Muscle of leg (tissue), 3 donors: ENCODE measurements at regions not wholly inside any gene's neighbourhood (a gene's known extent, or its start where the extent isn't known, plus 50 kb on each side); places are given as distances from the start of the nearest gene placed in this dataset.
A peak's percentile ranks its signal among the peaks of the same experiment; 100 is the strongest.

ENCODE experiments used
- DNase-seq: peaks from one replicate; pipeline ENCODE4 v3.0.0; 2013
- H3K27ac ChIP-seq: one replicate; pipeline ENCODE4 v1.5.1; 2013; ENCODE audit warnings: mild to moderate bottlenecking, low read length, control low read depth
- H3K27me3 ChIP-seq: one replicate; pipeline ENCODE4 v1.6.1; 2013; ENCODE audit warnings: low read length; ENCODE audit not compliant: control insufficient read depth, insufficient read depth
- H3K36me3 ChIP-seq: one replicate; pipeline ENCODE4 v1.6.1; 2013; ENCODE audit warnings: low read length; ENCODE audit not compliant: control insufficient read depth, insufficient read depth
- H3K4me1 ChIP-seq: one replicate; pipeline ENCODE4 v1.6.1; 2013; ENCODE audit warnings: low read length; ENCODE audit not compliant: control insufficient read depth, insufficient read depth
- H3K4me3 ChIP-seq: one replicate; pipeline ENCODE4 v1.5.1; 2013; ENCODE audit warnings: low read length, control low read depth
- H3K9me3 ChIP-seq: replicated peaks from 2 replicates; pipeline ENCODE4 v1.6.1; 2013; ENCODE audit warnings: low read depth, low read length; ENCODE audit not compliant: control insufficient read depth
- WGBS: methylation state at CpG from one replicate; pipeline ENCODE4 v1.1.5; 2013; ENCODE audit warnings: missing lambda C conversion rate; ENCODE audit not compliant: insufficient coverage; 5-methylcytosine and 5-hydroxymethylcytosine counted together

GRCh38 chr21:19853709-19854575 is 1144.3 kb upstream of the NCAM2 start:
- 81% methylated on average over 16 of the region's 22 CpGs for WGBS
- Histone ChIP-seq H3K9me3 (no peaks in the 10 kb centered on the region), H3K27ac (no peak overlapping the region), H3K36me3 (no peaks in the 10 kb centered on the region), H3K4me3 (no peak overlapping the region), H3K4me1 (peaks cover 3% of the 10 kb centered on the region), H3K27me3 (no peaks in the 10 kb centered on the region)
- peak; percentile 50 for DNase-seq

GRCh38 chr21:19855522-19855921 is 1142.7 kb upstream of the NCAM2 start:
- Histone ChIP-seq H3K9me3 (no peaks in the 10 kb centered on the region), H3K4me3 (no peak overlapping the region), H3K36me3 (no peaks in the 10 kb centered on the region), H3K4me1 (peaks cover 3% of the 10 kb centered on the region), H3K27ac (no peak overlapping the region), H3K27me3 (no peaks in the 10 kb centered on the region)
- 93% methylated on average over 3 of the region's 3 CpGs for WGBS
- no peak for DNase-seq

DNA sequence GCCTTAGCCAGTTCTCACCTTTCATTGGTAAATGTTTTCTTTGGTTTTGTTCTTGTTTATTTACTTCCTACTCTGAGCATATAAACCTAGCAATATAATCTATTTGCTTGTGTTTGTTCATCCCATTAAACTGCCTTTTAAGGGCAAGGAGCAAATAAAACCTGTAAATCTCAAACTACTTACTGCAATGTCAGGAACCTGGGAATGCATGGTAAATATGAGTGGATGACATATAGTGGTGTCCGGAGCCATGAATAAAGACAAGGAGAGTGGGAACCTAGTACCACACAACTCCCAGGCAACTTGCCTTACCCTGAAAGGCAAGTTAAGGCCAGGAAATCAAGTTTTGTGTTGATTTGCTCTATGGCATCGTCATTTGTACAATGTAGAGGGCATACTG is 1133.7 kb upstream of the NCAM2 start:
- Histone ChIP-seq H3K9me3 (no peaks in the 10 kb centered on the region), H3K4me3 (no peak overlapping the region), H3K4me1 (no peaks in the 10 kb centered on the region), H3K36me3 (no peaks in the 10 kb centered on the region), H3K27ac (no peak overlapping the region), H3K27me3 (no peaks in the 10 kb centered on the region)
- DNase-seq: no peak
- WGBS: no CpG with 5 or more reads among the region's 2 CpGs

- H3K36me3 ChIP-seq: no peaks in the 10 kb centered on the region
- DNase-seq: no peak
- WGBS: no CpG with 5 or more reads among the region's 2 CpGs
- no peaks in the 10 kb centered on the region for H3K4me1 ChIP-seq
- no peak overlapping the region for H3K4me3 ChIP-seq
- H3K27me3 ChIP-seq: no peaks in the 10 kb centered on the region
- H3K27ac ChIP-seq: no peak overlapping the region
- no peaks in the 10 kb centered on the region for H3K9me3 ChIP-seq
These were observed 1127.5 kb upstream of the NCAM2 start for GRCh38 chr21:19870682-19871081.

- Histone ChIP-seq H3K27me3 (no peaks in the 10 kb centered on the region), H3K4me3 (no peak overlapping the region), H3K36me3 (no peaks in the 10 kb centered on the region), H3K4me1 (no peaks in the 10 kb centered on the region), H3K9me3 (no peaks in the 10 kb centered on the region), H3K27ac (no peak overlapping the region)
- no peak for DNase-seq
- WGBS: no CpG with 5 or more reads among the region's 2 CpGs
These were observed 1123.7 kb upstream of the NCAM2 start for GRCh38 chr21:19874521-19874920.

- Histone ChIP-seq H3K9me3 (no peaks in the 10 kb centered on the region), H3K27me3 (no peaks in the 10 kb centered on the region), H3K36me3 (no peaks in the 10 kb centered on the region), H3K4me1 (no peaks in the 10 kb centered on the region), H3K27ac (no peak overlapping the region), H3K4me3 (no peak overlapping the region)
- DNase-seq: no peak
- WGBS: no CpG with 5 or more reads among the region's 3 CpGs
These were observed 1120.1 kb upstream of the NCAM2 start for GRCh38 chr21:19878133-19878532.

- Histone ChIP-seq H3K4me3 (no peak overlapping the region), H3K9me3 (peaks cover 5% of the 10 kb centered on the region), H3K4me1 (no peaks in the 10 kb centered on the region), H3K27me3 (no peaks in the 10 kb centered on the region), H3K27ac (no peak overlapping the region), H3K36me3 (no peaks in the 10 kb centered on the region)
- no peak for DNase-seq
- WGBS: 92% methylated on average over 7 of the region's 11 CpGs
These were observed 1098.6 kb upstream of the NCAM2 start for GRCh38 chr21:19899645-19900044.

DNA sequence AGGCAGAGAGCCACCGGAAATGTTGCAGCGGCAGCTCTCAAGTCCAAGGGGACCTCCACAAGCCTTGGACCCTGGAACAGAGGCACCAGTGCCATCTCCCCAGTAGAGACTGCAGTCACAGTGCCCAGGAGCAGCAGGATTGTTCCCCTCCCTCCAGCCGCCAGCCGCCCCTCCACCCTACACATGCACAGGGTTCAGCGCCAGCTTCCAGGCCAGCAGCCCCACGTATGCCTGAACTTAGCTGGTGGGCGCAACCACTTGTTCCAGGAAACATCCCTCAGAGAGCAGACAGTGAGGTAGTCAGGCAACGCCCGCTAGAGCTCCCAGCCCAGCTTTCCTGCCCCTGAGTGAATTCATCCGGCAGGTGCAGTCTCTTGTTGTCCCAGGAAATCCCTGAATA is 1098.1 kb upstream of the NCAM2 start:
- H3K4me3 ChIP-seq: no peak overlapping the region
- WGBS: 98% methylated on average over 6 of the region's 10 CpGs

GRCh38 chr21:19908390-19908789 is 1089.8 kb upstream of the NCAM2 start:
- no peak for DNase-seq
- Histone ChIP-seq H3K4me1 (no peaks in the 10 kb centered on the region), H3K27ac (no peak overlapping the region), H3K4me3 (no peak overlapping the region), H3K27me3 (no peaks in the 10 kb centered on the region), H3K36me3 (no peaks in the 10 kb centered on the region), H3K9me3 (no peaks in the 10 kb centered on the region)
- no CpG with 5 or more reads among the region's 1 CpG for WGBS

More for the DNA sequence above, 1098.1 kb upstream of the NCAM2 start:
- no peak for DNase-seq
- H3K4me1 ChIP-seq: no peaks in the 10 kb centered on the region
- no peaks in the 10 kb centered on the region for H3K27me3 ChIP-seq
- no peak overlapping the region for H3K27ac ChIP-seq
- no peaks in the 10 kb centered on the region for H3K36me3 ChIP-seq
- peaks cover 5% of the 10 kb centered on the region for H3K9me3 ChIP-seq

DNA sequence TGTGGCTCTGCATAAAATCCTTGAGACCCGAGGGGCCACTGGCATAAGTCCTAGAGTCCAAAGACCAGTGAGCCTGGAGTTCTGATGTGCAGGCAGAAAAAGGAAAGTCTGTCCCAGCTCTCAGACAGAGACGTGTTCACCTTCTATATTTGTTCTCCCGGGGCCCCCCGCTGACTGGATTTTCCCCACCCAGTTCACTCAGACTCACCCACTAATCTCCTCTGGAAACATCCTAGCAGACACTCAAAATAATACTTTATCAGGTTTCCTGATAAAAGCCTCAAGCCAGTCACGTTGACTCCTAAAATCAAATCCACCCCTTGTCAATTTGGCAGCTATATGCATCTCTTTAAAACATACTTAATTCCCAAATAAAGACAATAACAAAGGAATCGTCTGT is 1084.2 kb upstream of the NCAM2 start:
- no peaks in the 10 kb centered on the region for H3K4me1 ChIP-seq
- H3K4me3 ChIP-seq: no peak overlapping the region
- no peak overlapping the region for H3K27ac ChIP-seq
- DNase-seq: no peak
- WGBS: 71% methylated on average over 5 of the region's 6 CpGs
- H3K36me3 ChIP-seq: no peaks in the 10 kb centered on the region
- H3K9me3 ChIP-seq: no peaks in the 10 kb centered on the region
- H3K27me3 ChIP-seq: no peaks in the 10 kb centered on the region

- no peak for DNase-seq
- H3K36me3 ChIP-seq: no peaks in the 10 kb centered on the region
- no peak overlapping the region for H3K27ac ChIP-seq
- no peaks in the 10 kb centered on the region for H3K27me3 ChIP-seq
- no peak overlapping the region for H3K4me3 ChIP-seq
- no peaks in the 10 kb centered on the region for H3K4me1 ChIP-seq
- no peaks in the 10 kb centered on the region for H3K9me3 ChIP-seq
These were observed 1077.0 kb upstream of the NCAM2 start for GRCh38 chr21:19921211-19921610.
